GM19324 (cell line): ENCODE measurements at regions not wholly inside any gene's neighbourhood (a gene's known extent, or its start where the extent isn't known, plus 50 kb on each side); places are given as distances from the start of the nearest gene placed in this dataset.
"Not testable (repeated sequence)": the region's sequence is repeated elsewhere in the genome, so short reads cannot be mapped to it uniquely, and the experiment has no call there.

Experiments used
- ATAC-seq: cut with Tn5 transposase; IDR thresholded peaks from one replicate; pipeline ENCODE4 v1.9.1; 2021; ENCODE audit warnings: mild to moderate bottlenecking, moderate library complexity; ENCODE audit not compliant: unreplicated experiment, low FRiP score

- no peak for ATAC-seq
Observed at GRCh38 chr5:164966611-164967010, 1461.2 kb downstream of the MAT2B start.

GRCh38 chr5:164967354-164967753, 1461.9 kb downstream of the MAT2B start:
- ATAC-seq, result no peak

DNA sequence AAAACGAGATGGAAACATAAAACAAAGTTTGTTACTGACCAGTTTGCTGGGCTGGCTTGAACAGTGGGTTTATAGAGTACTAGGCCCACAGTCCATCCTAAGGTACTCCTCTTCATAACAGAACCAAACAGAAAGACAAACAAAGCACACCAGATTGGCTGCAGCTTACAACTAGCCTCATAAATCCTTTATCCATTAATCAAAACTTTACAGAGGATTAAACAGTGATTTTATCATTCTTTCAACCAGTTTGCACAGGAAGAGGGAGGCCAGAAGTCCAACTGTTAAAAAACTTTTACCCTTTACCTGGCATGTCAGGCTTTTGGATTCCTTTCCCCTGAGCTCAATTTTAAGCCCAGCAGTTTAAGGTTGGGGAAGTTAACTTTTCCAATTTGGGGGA, 1467.6 kb downstream of the MAT2B start:
- no peak for ATAC-seq

DNA sequence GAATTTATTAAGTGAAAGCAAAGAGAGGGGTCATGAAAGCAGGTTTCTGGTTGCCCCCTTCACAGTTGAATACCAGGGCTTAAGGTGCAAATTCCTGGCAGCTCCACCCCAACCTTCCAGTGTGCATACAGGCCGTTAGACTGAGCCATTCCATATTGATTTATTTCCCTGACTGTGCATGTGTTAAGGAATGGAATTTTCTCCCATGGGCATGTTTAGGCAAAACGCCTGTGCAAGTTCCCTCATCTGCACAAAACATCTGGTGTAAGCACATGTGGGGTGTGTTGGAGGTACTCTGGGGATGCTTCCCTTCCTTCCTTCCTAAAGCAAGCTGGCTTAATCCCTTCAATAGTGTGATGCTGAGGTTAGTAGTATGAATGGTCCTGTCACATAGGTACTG, 1470.6 kb downstream of the MAT2B start:
- no peak for ATAC-seq

DNA sequence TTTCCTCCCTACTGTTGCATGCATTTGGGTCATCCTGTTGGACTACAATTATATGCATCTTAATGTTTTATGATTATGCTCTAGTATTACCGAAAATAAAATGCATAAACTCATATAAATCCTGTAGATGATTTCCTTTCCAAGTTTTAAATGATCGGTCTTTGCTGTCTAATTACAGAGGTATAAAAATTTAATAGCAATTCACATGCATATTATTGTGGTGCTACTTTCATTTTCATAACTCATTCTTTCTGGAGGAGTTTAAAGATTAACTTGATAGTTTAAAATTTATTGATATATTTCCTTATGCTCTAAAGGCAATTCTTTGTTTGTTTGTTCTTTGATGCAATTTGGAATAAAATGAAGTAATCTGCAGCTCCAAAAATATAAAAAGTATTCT, 1475.1 kb downstream of the MAT2B start:
- no peak for ATAC-seq

DNA sequence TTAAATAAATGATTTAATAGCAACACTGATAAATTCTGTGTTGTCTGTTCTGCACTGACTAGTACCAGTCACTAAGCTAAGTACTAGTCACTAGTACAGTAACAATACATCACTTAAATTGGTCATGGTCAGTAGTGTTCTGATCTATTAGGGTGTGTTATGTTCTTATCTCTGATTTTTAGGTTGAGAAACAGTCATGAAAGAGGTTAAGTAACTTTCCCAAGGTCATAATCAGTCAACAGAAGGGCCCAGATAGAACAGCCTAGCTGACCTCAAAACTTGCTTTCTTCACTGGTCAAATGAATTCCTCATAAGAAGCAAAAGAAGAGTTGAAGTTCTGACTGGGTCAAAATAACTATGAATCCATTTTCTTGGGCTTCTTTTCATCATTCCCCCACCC, 1492.7 kb downstream of the MAT2B start:
- no peak for ATAC-seq

GRCh38 chr5:164998590-164998989, 1493.2 kb downstream of the MAT2B start:
- no peak for ATAC-seq

GRCh38 chr5:165000479-165001190, 1495.2 kb downstream of the MAT2B start:
- ATAC-seq, result no peak

GRCh38 chr5:165003283-165003682, 1497.9 kb downstream of the MAT2B start:
- ATAC-seq, result no peak

DNA sequence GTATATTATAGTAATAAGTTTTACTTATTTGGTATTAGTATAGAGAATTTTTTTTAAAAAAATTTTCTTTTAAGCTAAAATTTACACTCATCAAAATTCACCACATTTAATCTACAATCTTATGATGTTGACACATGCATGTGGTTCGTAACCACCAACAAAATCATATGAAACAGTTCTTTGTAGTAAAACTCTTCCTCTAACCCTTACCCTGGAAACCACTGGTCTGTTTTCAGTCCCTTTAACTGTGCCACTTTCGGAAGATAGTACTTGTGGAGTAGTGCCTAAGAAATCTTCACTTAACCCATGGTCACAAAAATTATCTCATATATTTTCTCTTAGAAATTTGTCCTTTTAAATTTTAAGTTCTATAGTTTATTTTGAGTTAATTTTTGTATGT, 1498.8 kb downstream of the MAT2B start:
- no peak for ATAC-seq

- ATAC-seq, result no peak
Observed at GRCh38 chr5:165014439-165014838, 1509.0 kb downstream of the MAT2B start.

DNA sequence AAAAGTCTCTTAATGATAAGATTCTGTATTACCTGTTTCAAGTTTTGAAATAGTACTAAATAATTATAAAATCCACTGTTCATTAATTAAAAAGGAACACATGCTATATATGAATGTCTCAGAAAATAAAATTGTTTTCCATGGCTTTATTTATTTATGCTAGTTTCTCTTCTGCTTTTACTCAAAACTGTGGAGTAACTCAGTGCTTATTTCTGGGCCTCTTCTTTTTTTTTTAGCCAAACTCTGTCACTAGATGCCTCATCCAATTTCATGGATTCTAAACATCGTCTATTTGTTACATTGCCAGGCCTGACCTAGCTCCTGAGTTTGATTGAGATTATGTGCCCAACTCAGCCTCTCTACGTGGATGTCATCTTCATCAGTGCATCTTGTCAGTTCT, 1509.7 kb downstream of the MAT2B start:
- no peak for ATAC-seq

GRCh38 chr5:165015547-165015946, 1510.1 kb downstream of the MAT2B start:
- no peak for ATAC-seq

GRCh38 chr5:165026971-165027370, 1521.6 kb downstream of the MAT2B start:
- ATAC-seq, result no peak

- ATAC-seq, result no peak
Observed at GRCh38 chr5:165028356-165028755, 1522.9 kb downstream of the MAT2B start.

GRCh38 chr5:165029099-165029870, 1523.9 kb downstream of the MAT2B start:
- ATAC-seq, result no peak

DNA sequence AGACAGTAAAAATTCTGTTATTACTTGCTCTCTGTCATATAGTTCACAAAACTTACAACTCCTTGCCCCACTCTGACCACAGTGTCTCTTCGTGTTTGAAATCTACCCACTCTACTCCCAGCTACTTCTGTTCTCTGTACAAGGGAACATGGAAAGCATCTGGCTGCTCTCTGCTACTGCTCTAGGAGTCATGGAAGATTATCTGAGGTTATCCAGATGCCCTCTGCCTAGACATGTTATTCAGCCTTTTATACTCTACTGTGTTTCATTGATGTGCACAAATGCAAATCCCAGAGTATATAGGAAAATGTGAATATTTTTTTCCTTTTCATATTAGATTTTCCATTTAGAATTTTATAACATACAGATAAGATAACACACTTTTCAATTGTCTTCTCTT, 1525.6 kb downstream of the MAT2B start:
- ATAC-seq, result no peak

DNA sequence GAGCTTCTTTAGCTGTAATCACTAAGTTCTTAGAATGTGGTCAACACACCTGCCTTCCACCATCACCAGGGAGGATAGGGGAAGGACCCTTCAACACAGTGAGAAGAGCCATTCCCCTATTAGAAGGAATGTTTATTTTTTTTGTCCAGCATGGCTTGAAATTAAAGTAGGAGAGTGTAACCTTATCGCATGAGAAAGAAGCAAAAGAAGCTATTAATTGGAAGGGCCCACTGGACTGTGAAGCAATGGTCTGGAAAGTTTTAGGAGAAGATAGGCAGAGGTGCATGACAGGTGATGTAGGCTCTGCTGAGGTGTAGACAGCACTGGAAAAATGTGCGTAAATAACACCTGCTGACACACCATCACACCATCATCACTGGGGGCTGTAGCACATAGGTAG, 1526.0 kb downstream of the MAT2B start:
- ATAC-seq, result no peak

GRCh38 chr5:165035520-165035919, 1530.1 kb downstream of the MAT2B start:
- ATAC-seq, result no peak

DNA sequence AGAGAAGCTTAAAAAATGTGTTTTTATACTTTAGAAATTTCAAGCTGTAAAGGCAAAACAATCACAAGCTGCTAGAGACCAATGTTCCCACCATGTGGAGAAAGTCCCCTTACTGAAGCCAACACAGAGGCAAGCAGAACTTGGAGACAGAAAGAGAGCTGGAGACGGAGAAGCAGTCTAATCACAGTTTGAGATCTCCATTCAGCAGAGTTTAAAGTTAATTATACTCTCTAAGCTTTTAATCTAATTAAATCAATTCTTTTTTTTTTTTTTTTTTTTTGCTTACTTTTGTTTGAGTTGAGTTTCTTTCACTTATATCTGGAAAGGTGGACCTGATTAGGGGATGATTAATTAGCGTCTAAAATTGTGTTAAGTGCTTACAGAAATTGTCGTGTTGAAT, 1534.3 kb downstream of the MAT2B start:
- no peak for ATAC-seq

GRCh38 chr5:165045941-165046340, 1540.5 kb downstream of the MAT2B start:
- not testable (repeated sequence) for ATAC-seq

- ATAC-seq, result no peak
Observed at GRCh38 chr5:165055476-165055875, 1550.1 kb downstream of the MAT2B start.
